Peyer's patch (tissue), 4 donors: ENCODE measurements at regions not wholly inside any gene's neighbourhood (a gene's known extent, or its start where the extent isn't known, plus 50 kb on each side); places are given as distances from the start of the nearest gene placed in this dataset.

Source experiments
- POLR2A ChIP-seq, 2 donors: fragments of 450-650 bp; IDR thresholded peaks; one replicate each; pipeline ENCODE4 v1.5.1; 2017; ENCODE audit warnings: antibody characterized with exemption in 2 of 2, mild to moderate bottlenecking in 2 of 2, moderate library complexity in 2 of 2
- TF ChIP-seq, protein P1 (sequence below), 6 experiments: fragments of 450-650 bp in 4 of 6; fragments of 200-600 bp in 2 of 6; sonication (generic) in 1 of 6; IDR thresholded peaks; one replicate each; pipeline ENCODE4 v1.5.1; 2017 to 2019; ENCODE audit warnings: antibody characterized with exemption in 6 of 6, mild to moderate bottlenecking in 3 of 6, moderate library complexity in 1 of 6

DNA sequence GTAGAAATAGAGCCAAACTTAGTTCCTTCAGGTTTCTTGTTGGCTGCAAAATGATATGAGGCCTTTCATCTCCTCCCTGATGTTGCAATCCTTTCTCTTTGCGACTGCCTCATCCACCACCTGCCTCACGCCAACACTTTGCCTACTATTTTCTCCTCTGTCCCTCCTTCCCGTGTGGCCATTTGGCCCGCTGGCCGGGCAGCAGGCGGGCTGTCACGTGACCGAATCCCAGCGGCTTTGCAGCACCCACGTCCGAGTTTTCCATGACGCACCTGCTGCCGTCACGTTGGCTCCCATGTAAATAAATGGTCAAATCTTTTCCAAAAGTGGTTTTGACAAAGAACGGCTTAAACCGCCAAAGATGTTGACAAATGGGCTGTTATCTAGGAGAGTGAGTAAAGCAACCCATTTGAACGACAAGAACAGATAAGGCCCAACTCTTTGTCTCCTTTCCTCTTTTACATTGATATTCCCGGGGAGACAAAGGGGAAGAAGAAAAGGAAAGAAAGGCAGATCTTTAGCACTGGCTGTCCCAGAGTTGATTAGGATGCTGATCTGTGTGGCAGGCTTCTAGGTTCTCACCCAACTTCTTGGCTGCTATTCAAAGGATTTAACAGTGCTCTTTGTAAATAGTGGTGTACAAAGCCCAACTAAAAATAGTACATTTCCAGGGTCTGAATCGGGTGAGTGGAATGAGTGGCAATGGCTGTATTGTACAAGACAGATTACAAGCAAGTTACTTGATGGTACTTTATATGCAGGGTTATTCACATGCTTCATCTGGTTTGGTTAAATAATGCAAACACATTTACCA, 174.2 kb upstream of the JADE1 start:
- TF ChIP-seq, protein P1, sequence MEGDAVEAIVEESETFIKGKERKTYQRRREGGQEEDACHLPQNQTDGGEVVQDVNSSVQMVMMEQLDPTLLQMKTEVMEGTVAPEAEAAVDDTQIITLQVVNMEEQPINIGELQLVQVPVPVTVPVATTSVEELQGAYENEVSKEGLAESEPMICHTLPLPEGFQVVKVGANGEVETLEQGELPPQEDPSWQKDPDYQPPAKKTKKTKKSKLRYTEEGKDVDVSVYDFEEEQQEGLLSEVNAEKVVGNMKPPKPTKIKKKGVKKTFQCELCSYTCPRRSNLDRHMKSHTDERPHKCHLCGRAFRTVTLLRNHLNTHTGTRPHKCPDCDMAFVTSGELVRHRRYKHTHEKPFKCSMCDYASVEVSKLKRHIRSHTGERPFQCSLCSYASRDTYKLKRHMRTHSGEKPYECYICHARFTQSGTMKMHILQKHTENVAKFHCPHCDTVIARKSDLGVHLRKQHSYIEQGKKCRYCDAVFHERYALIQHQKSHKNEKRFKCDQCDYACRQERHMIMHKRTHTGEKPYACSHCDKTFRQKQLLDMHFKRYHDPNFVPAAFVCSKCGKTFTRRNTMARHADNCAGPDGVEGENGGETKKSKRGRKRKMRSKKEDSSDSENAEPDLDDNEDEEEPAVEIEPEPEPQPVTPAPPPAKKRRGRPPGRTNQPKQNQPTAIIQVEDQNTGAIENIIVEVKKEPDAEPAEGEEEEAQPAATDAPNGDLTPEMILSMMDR (IDR thresholded peaks at IDR 0.05) = no peak
- no peak for TF ChIP-seq POLR2A (IDR thresholded peaks at IDR 0.05)
